NCI-H446 (cell line): ENCODE measurements at regions not wholly inside any gene's neighbourhood (a gene's known extent, or its start where the extent isn't known, plus 50 kb on each side); places are given as distances from the start of the nearest gene placed in this dataset.
"Not testable (repeated sequence)": the region's sequence is repeated elsewhere in the genome, so short reads cannot be mapped to it uniquely, and the experiment has no call there.

Experiments used
- DNase-seq, 2 experiments: peaks; one replicate each; lab custom pipeline; 2025; lab: John Stamatoyannopoulos, UW

DNA sequence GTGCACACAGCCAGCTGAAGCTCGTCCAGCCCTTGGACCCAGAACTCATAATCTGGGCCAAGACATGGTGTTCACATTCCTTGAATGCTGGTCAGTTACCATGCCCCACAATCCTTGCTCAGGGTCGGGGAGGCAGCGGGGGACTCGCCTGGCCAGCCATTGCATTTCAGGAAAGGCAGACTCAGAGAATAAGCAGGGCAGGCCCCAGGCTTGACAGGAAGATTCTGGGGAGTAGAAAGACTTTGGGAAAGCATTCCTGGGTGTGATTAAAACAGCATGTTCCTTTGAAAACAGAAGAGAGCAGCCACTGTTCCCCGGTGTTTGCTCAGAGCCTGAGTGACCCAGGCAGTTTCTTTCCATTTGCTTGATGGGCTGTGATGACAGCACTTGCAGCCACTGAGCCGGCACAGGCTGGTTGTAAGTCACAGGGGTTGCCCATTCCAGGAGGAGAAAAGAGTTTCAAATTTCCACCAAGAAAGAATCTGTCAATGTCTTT is 473.7 kb downstream of the TYW1 start:
- no peak for DNase-seq

- no peak for DNase-seq
Observed at GRCh38 chr7:67475293-67475692, 478.7 kb downstream of the TYW1 start.

DNA sequence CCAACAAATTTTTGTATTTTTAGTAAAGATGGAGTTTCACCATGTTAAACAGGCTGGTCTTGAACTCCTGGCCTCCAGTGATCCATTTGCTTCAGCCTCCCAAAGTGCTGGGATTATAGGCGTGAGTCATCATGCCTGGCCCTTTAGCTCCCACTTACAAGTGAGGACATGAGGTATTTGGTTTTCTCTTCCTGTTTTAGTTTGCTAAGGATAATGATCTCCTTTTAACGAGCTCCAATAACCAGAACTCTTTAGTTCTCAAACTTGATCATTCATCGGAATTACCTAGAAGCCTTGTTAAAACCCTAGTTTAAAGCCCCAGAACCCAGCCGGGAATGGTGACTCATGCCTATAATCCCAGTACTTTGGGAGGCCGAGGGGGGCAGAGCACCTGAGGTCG is 481.4 kb downstream of the TYW1 start:
- no peak for DNase-seq

- peak in 1 of 2 experiments; percentile 72 for DNase-seq
Observed at GRCh38 chr7:67484244-67484751, 487.7 kb downstream of the TYW1 start.

GRCh38 chr7:67486401-67486800 is 489.8 kb downstream of the TYW1 start:
- no peak for DNase-seq

- no peak for DNase-seq
Observed at GRCh38 chr7:67487316-67487715, 490.7 kb downstream of the TYW1 start.

DNA sequence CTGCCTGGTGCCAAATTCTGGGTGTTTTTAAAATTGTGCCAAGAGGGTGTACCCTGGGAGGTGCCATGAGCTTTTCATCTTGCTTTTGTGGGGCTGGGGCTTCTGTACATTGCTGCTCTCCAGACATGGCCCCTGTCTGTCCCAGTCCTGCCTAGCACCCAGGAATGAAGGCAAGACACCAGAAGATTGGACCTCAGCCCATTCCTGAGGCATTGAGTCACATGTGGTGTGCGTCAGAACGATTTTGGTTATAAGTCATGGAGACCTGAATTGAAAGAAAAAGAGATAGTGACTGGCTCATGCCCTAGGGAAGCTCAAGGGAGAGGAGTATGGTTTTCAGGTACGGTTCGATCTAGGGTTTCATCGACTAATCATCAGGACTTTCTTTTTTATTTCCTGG is 493.2 kb downstream of the TYW1 start:
- no peak for DNase-seq

DNA sequence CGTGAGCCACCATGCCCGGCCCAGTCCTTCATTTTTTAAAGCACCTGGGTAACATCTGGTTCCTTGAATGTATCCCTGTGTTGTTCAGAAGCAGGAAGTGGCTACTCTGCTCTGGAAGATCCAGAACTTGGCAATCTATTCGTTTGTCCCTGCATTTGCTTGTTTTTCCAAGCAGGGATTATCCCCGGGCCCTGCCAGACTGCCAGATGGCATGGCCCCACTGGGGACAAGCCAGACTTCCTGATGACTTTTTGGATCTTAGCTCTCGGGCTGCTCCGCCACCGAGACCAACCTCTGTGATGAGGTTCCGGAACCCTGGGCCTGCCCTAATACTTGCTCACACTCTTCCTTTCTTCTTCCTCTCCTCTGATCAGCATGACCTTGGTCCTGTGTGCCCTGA is 496.7 kb downstream of the TYW1 start:
- DNase-seq: peak in 1 of 2 experiments; percentile 59

DNA sequence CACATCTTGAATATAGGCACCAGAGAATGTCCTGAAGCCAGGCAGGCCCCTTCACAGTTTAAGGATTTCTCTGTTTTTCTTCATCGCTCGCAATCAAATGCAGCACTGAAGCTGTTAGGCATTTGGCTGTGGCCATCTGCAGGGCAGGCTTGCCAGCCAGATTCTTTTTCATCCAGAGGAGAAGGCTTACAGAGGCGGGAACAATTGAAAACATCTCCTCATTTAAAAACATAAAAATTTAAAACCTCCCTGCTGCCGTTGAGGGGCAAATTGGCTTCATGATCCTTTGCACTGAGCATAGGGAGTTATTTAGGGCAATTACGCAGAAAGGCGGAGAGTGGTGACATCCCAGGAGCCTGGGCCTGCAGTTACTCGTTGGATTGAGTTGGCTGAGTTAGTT is 500.0 kb downstream of the TYW1 start:
- peak in 1 of 2 experiments; percentile 44 for DNase-seq

DNA sequence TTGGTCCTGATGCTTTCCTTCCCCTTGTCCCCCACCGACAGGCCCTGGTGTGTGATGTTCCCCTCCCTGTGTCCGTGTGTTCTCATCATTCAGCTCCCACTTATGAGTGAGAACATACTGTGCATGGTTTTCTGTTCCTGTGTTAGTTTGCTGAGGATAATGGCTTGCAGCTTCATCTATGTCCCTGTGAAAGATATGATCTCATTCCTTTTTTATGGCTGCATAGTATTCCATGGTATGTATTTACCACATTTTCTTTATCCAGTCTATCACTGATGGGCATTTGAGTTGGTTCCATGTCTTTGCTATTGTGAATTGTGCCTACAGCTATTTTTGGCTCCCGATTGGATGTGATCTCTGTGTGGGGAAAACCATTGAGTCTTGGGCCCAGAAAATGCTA is 501.3 kb downstream of the TYW1 start:
- DNase-seq: not testable (repeated sequence)

DNA sequence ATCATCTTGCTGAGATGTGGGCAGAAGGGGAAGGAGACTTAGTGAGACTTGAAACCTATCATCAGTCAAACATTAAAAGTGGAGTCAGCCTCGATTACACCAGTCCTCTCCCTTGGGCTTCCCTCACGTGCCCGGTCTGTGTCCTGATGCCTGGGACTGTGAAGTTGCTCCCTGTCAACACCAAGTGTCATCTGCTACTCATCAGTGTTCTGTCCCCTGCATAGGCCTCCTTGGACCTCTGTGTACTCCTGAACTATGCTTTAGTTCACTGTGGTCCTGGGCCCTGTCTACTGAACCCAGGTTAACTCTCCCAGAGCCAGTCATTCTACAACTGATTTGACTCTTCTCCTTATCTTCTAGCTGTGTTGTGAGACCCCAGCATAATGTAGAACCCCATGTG is 506.3 kb downstream of the TYW1 start:
- no peak for DNase-seq

DNA sequence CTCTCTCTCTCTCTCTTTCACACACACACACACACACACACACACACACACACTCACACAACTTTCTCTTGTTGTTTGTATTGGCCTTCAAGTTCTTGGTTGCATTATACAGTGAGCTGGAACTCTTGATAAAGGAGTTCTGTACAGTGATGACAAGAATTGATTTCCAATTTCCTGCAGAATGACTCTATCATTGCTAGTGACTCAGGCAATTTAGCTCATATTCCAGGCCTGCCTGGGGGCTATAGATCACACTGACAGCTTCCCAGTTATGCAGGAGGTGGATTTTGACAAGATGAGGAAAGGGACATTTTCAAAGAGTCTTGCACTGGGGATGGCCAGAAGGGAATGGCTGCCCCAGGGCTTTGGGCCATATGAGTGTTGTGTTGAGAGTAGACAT is 508.8 kb downstream of the TYW1 start:
- DNase-seq: no peak

GRCh38 chr7:67512481-67512880 is 515.8 kb downstream of the TYW1 start:
- DNase-seq: no peak

- DNase-seq: no peak
Observed at GRCh38 chr7:67518580-67518979, 521.9 kb downstream of the TYW1 start.

DNA sequence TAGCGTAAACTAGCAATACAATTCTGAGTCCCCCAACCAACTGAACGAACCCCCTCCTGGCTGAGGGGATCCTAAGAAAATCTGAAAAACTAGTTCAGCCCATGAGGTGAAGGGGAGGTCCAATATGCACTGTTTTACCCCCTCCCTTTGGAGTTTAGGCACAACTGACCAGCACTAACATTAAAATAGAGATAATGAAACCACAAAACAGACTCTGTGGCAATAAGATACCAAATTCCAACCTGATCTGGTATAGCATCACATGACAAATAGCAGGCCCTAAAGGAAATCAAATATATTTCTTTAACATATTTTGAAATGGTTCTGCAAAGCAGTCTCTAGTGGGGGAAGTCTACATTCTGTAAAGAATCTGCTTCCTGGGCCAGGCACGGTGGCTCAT is 522.5 kb downstream of the TYW1 start:
- no peak for DNase-seq

DNA sequence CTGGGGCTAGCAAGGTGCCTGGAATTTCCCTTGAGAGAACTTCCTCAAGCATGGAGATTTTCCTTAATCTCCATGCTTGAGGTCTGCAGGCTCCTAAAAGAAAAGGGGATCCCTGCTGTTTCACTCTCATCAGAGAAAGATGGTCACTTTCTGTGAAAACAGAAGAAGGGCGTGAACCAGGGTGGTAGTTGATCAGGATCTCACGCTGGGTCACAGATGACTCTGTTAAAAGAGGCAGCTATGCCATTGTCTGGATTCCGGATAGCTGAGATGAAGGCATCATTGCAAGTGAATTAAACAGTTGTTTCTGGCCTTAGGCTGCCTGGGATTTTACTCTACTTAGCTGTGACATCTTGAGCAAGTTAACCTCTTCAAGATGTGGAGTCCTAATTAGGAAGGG is 525.9 kb downstream of the TYW1 start:
- no peak for DNase-seq

DNA sequence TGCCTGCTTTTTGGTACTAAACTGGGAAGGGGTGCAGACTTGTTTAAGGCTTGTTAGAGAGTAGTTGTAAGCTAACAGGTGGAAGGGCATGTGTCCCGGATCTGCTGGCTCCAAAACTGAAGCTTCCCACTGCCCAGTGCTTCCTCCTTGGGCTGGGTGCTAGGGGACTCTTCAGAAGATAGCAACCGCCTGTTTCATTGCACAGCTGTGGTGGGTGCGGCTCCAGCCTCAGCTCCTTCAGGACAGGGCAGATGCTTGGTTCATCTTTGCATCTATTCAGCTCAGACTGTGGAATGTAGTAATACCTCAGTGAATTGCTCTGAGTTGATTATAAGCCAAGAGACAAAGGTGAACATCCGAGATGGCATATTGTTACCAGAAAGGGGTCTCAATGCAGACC is 527.1 kb downstream of the TYW1 start:
- DNase-seq: no peak

DNA sequence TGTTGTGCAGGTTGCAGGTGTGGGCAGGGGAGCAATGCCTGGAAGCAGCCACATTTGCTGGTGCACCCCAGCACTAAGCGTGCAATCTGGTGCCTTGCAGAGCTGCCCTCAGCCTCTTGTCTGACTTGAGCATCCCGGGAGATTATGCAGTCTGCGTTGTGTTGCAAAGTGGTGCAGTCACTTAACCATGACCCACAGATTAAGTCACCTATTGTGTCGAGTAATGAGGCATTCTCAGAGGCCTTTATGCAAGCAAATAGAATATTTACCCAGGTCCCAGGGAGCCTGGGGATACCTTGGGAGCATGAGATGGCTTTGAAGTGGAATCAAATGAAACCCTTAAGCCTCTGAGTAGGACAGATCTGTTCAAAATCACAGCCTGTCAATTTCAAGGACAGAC is 529.0 kb downstream of the TYW1 start:
- DNase-seq: no peak

DNA sequence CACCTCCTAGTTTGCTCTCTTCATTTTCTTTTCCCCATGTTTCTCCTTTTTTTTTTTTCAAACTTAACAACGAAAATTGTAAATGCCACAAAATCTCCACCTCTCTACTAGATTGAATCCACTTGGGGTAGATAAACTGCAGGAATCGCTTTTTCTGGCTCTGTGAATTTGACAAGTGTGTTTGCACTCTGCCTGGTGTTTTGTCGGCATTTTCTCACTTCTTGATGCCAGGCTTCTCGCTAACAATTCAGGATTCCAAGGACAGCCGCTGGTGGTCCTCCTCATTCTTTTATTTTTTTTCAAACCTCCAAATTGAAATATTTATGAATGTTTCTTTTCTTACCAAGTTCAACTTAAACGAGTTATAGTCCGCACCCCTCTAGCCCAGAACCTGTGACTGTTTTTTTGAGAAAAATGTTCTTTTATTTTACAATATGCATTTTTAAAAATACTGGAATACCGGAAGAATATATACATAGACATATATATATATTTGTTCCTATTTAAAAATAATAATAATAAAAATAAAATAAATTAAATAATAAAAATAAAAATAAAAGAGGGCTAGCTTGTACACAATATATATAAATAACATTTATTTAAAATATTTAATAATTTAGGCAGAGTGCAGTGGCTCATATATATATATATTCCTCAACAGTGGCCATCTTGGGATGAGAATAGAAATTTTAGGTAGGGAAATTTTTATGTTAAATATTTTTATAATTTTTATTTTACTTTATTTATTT is 538.8 kb downstream of the TYW1 start:
- no peak for DNase-seq

DNA sequence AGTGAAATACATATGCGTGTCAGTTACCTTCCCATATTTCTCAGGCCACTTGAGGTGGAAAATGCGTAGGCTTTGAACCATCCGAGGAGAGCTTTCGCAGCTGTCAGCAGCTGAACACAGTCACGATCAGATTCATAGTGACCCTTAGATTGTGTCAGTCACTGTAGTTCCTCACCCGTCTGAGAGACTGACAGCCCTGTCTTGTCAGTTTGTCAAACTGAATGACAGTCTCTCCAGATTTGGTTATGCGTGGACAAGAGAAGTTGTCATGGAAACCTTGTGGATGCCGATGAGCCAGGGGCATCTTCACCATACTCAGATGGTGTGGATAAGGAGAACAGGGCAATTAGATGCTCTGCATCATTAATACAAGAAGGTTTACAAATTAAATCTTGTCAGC is 546.3 kb downstream of the TYW1 start:
- DNase-seq: no peak

- DNase-seq: no peak
Observed at GRCh38 chr7:67547183-67547907, 550.7 kb downstream of the TYW1 start.

DNA sequence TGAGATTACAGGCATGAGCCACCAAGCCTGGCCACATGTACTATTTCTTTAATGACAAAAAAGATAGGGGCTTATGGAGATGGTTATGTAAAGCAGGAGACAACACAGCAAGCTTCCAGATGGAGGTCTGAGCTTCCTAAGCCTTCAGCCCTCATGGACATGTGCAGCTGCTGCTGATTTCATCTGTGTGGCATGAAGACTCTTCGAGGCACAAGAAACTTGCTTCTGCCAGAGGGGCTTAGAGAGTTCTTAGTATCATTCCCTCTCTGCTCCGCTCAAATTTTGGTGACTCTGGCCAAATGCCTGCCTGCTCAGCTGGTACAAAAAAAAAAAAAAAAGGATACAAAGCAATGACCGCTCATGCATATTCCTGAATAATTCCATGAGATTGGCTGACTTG is 552.5 kb downstream of the TYW1 start:
- no peak for DNase-seq

DNA sequence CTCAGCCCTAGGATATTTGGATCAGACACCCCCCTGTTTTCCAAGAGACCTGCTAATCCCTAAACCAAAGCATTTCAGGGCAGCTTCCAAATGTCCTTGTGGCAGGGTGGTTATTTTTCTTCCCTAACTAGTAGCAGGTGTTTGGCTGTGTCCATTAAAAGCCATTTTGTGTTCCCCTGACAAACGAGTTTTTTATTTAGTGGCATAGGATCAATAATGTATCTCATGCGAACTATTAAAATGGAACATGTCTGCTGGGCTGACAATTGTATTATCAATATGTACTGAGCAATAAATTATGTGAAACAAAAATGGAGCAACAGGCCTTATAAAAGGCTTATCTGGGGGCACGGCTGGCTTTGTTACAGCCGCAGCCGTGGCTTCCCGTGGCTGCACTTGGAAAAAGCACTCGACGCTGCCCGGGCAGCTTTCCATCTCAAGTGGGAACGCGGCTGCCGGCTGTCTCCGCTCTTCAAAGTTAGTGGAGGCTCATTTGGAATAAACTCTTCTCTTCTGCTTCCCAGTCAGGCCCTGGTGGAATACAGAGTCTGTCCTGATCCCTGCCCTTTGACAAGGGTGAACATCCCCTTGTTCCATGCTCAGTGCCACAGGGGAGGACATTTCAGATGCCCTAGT is 554.3 kb downstream of the TYW1 start:
- peak; percentile 6 to 43 for DNase-seq
